Neural cell (in vitro differentiated cells): ENCODE measurements at regions not wholly inside any gene's neighbourhood (a gene's known extent, or its start where the extent isn't known, plus 50 kb on each side); places are given as distances from the start of the nearest gene placed in this dataset.

Source experiments
- H2AFZ ChIP-seq: fragments of 200-600, 300-800 bp; sonication (generic), shearing (Covaris generic); 2 replicates; pipeline ENCODE4 v1.6.0; 2014; ENCODE audit warnings: low read depth, mild to moderate bottlenecking, antibody characterized with exemption, low read length, moderate library complexity
- H3F3A ChIP-seq: fragments of 200-600 bp; shearing (Covaris generic); 2 replicates; pipeline ENCODE4 v1.6.1; 2016; ENCODE audit warnings: mild to moderate bottlenecking, moderate library complexity, mixed read lengths, antibody characterized with exemption, low read length; ENCODE audit not compliant: insufficient read depth, poor library complexity, severe bottlenecking
- H3K27ac ChIP-seq: fragments of 200-600, 300-800 bp; sonication (generic), shearing (Covaris generic); 2 replicates; pipeline ENCODE4 v1.5.1; 2014; ENCODE audit warnings: mild to moderate bottlenecking, low read length, moderate library complexity
- H3K27me3 ChIP-seq: fragments of 300-800, 200-600 bp; sonication (generic), shearing (Covaris generic); 2 replicates; pipeline ENCODE4 v1.6.0; 2014; ENCODE audit warnings: mild to moderate bottlenecking, low read depth, low read length, moderate library complexity; ENCODE audit not compliant: insufficient read depth
- H3K36me3 ChIP-seq: fragments of 300-800, 200-600 bp; sonication (generic), shearing (Covaris generic); 2 replicates; pipeline ENCODE4 v1.5.1; 2014; ENCODE audit warnings: mild to moderate bottlenecking, antibody characterized with exemption, low read length, moderate library complexity; ENCODE audit not compliant: insufficient read depth
- H3K4me2 ChIP-seq: fragments of 300-800, 200-600 bp; sonication (generic), shearing (Covaris generic); 2 replicates; pipeline ENCODE4 v1.6.0; 2014; ENCODE audit warnings: mild to moderate bottlenecking, low read length
- H3K4me3 ChIP-seq: fragments of 300-800, 200-600 bp; sonication (generic), shearing (Covaris generic); 2 replicates; pipeline ENCODE4 v1.5.1; 2014; ENCODE audit warnings: mild to moderate bottlenecking, low read length, moderate library complexity
- H3K79me2 ChIP-seq: fragments of 200-600 bp; shearing (Covaris generic); replicated peaks from 2 replicates; pipeline ENCODE4 v1.6.0; 2014; ENCODE audit warnings: mild to moderate bottlenecking, low read length, moderate library complexity; ENCODE audit not compliant: insufficient read depth
- H3K9ac ChIP-seq: fragments of 300-800, 200-600 bp; sonication (generic), shearing (Covaris generic); 2 replicates; pipeline ENCODE4 v1.6.1; 2016; ENCODE audit warnings: mild to moderate bottlenecking, low read length, mixed read lengths
- H3K9me2 ChIP-seq: fragments of 200-600 bp; shearing (Covaris generic); 2 replicates; pipeline ENCODE4 v1.6.1; 2016; ENCODE audit warnings: mild to moderate bottlenecking, low read length, mixed read lengths; ENCODE audit not compliant: insufficient read depth
- H3K9me3 ChIP-seq: fragments of 200-600, 300-800 bp; sonication (generic), shearing (Covaris generic); 2 replicates; pipeline ENCODE4 v1.6.1; 2016; ENCODE audit warnings: mild to moderate bottlenecking, mixed run types, low read length, moderate library complexity, mixed read lengths
- H4K20me1 ChIP-seq: fragments of 200-600 bp; shearing (Covaris generic); 2 replicates; pipeline ENCODE4 v1.6.1; 2016; ENCODE audit warnings: mild to moderate bottlenecking, mixed run types; ENCODE audit not compliant: insufficient read depth
- CTCF ChIP-seq: fragments of 450-650 bp; IDR thresholded peaks from 2 replicates; pipeline ENCODE4 v1.5.1; 2014; ENCODE audit warnings: antibody characterized with exemption, mild to moderate bottlenecking, moderate library complexity; ENCODE audit not compliant: poor library complexity, severe bottlenecking
- EP300 ChIP-seq: fragments of 450-650 bp; conservative IDR thresholded peaks from 2 replicates; pipeline ENCODE4 v1.6.1; 2014; ENCODE audit warnings: antibody characterized with exemption, mild to moderate bottlenecking, moderate library complexity; ENCODE audit not compliant: poor library complexity, severe bottlenecking
- EZH2 ChIP-seq: fragments of 200-600, 300-800 bp; shearing (Covaris generic), sonication (generic); IDR thresholded peaks from 2 replicates; pipeline ENCODE4 v1.6.1; 2014; ENCODE audit warnings: antibody characterized with exemption, low read length, borderline replicate concordance, mild to moderate bottlenecking; ENCODE audit not compliant: insufficient read depth, poor library complexity, severe bottlenecking
- MXI1 ChIP-seq: fragments of 450-650 bp; conservative IDR thresholded peaks from 2 replicates; pipeline ENCODE4 v1.6.1; 2014; ENCODE audit warnings: antibody characterized with exemption, mild to moderate bottlenecking; ENCODE audit not compliant: poor library complexity, severe bottlenecking
- POLR2AphosphoS5 ChIP-seq: IDR thresholded peaks from 2 replicates; pipeline ENCODE4 v1.6.1; 2012
- RAD21 ChIP-seq: fragments of 450-650 bp; conservative IDR thresholded peaks from 2 replicates; pipeline ENCODE4 v1.6.1; 2014; ENCODE audit warnings: antibody characterized with exemption, mild to moderate bottlenecking, moderate library complexity
- REST ChIP-seq: IDR thresholded peaks from 2 replicates; pipeline ENCODE4 v1.6.1; 2012; ENCODE audit warnings: borderline replicate concordance
- SMC3 ChIP-seq: fragments of 450-650 bp; conservative IDR thresholded peaks from 2 replicates; pipeline ENCODE4 v1.6.1; 2014; ENCODE audit warnings: antibody characterized with exemption, mild to moderate bottlenecking, moderate library complexity; ENCODE audit not compliant: poor library complexity
- TAF1 ChIP-seq: IDR thresholded peaks from 2 replicates; pipeline ENCODE4 v1.6.1; 2012; ENCODE audit warnings: low read depth

- H2AFZ ChIP-seq: no peak overlapping the region
These were observed 371.9 kb upstream of the TNP1 start for GRCh38 chr2:217231724-217232123.

GRCh38 chr2:217231212-217231611 lies 371.3 kb upstream of the TNP1 start:
- H3F3A ChIP-seq: no peaks in the 10 kb centered on the region
- no peaks in the 10 kb centered on the region for H4K20me1 ChIP-seq
- no peak overlapping the region for H3K27ac ChIP-seq
- H3K36me3 ChIP-seq: no peaks in the 10 kb centered on the region
- H3K4me3 ChIP-seq: no peak overlapping the region
- H2AFZ ChIP-seq: no peak overlapping the region
- H3K9me2 ChIP-seq: no peaks in the 10 kb centered on the region
- no peak overlapping the region for H3K9ac ChIP-seq
- H3K9me3 ChIP-seq: no peaks in the 10 kb centered on the region
- no peaks in the 10 kb centered on the region for H3K27me3 ChIP-seq
- H3K79me2 ChIP-seq: no peaks in the 10 kb centered on the region
- H3K4me2 ChIP-seq: no peak overlapping the region
- TF ChIP-seq MXI1: no peak
- TF ChIP-seq REST: no peak
- no peak for TF ChIP-seq RAD21
- TF ChIP-seq EP300: no peak
- TF ChIP-seq POLR2AphosphoS5: no peak
- TF ChIP-seq CTCF: no peak
- no peak for TF ChIP-seq TAF1
- TF ChIP-seq SMC3: no peak
- no peak for TF ChIP-seq EZH2

More at GRCh38 chr2:217231724-217232123, 371.9 kb upstream of the TNP1 start:
- Histone ChIP-seq H3K27ac (no peak overlapping the region), H3K9ac (no peak overlapping the region), H3F3A (no peaks in the 10 kb centered on the region), H3K27me3 (no peaks in the 10 kb centered on the region), H3K9me2 (no peaks in the 10 kb centered on the region), H3K9me3 (no peaks in the 10 kb centered on the region), H4K20me1 (no peaks in the 10 kb centered on the region), H3K36me3 (no peaks in the 10 kb centered on the region), H3K4me3 (no peak overlapping the region), H3K4me2 (no peak overlapping the region), H3K79me2 (no peaks in the 10 kb centered on the region)
- no peak for TF ChIP-seq MXI1

GRCh38 chr2:217228732-217229131 lies 368.9 kb upstream of the TNP1 start:
- H3K9me2 ChIP-seq: no peaks in the 10 kb centered on the region
- no peak overlapping the region for H3K27ac ChIP-seq
- no peak overlapping the region for H2AFZ ChIP-seq

More at GRCh38 chr2:217228732-217229131, 368.9 kb upstream of the TNP1 start:
- no peaks in the 10 kb centered on the region for H3K79me2 ChIP-seq
- no peaks in the 10 kb centered on the region for H3K27me3 ChIP-seq
- H3K4me2 ChIP-seq: no peak overlapping the region
- H3K4me3 ChIP-seq: no peak overlapping the region
- TF ChIP-seq CTCF: no peak
- no peak for TF ChIP-seq MXI1
- no peak for TF ChIP-seq EP300
- TF ChIP-seq TAF1: no peak
- TF ChIP-seq EZH2: no peak
- no peak for TF ChIP-seq SMC3
- no peak for TF ChIP-seq POLR2AphosphoS5
- TF ChIP-seq REST: no peak
- TF ChIP-seq RAD21: no peak
- H3K9me3 ChIP-seq: no peaks in the 10 kb centered on the region
- no peaks in the 10 kb centered on the region for H3F3A ChIP-seq
- no peaks in the 10 kb centered on the region for H4K20me1 ChIP-seq
- H3K36me3 ChIP-seq: no peaks in the 10 kb centered on the region
- H3K9ac ChIP-seq: no peak overlapping the region
